Sigmoid colon (tissue), 6 donors: ENCODE measurements at regions not wholly inside any gene's neighbourhood (a gene's known extent, or its start where the extent isn't known, plus 50 kb on each side); places are given as distances from the start of the nearest gene placed in this dataset.
"Not testable (repeated sequence)": the region's sequence is repeated elsewhere in the genome, so short reads cannot be mapped to it uniquely, and the experiment has no call there.

Source experiments
- DNase-seq: peaks from one replicate; pipeline ENCODE4 v3.0.0-alpha.2; 2019
- H3K27ac ChIP-seq, 4 donors: fragments of 200-600 bp; sonication (generic); one replicate each; pipeline ENCODE4 v1.5.1; 2016 to 2019; ENCODE audit warnings: mild to moderate bottlenecking in 1 of 4
- H3K27me3 ChIP-seq, 3 donors: fragments of 200-600 bp; sonication (generic); one replicate each; pipeline ENCODE4 v1.5.1; 2019; ENCODE audit warnings: mild to moderate bottlenecking in 1 of 3
- H3K36me3 ChIP-seq, 4 donors: fragments of 200-600 bp; sonication (generic); one replicate each; pipeline ENCODE4 v1.5.1; 2016 to 2019
- H3K4me1 ChIP-seq, 4 donors: fragments of 200-600 bp; sonication (generic); one replicate each; pipeline ENCODE4 v1.5.1; 2017 to 2019
- H3K4me3 ChIP-seq, 4 donors: fragments of 200-600 bp; sonication (generic); one replicate each; pipeline ENCODE4 v1.5.1; 2017 to 2019; ENCODE audit warnings: mild to moderate bottlenecking in 2 of 4, moderate library complexity in 1 of 4
- H3K9me3 ChIP-seq, 4 donors: fragments of 200-600 bp in 3 of 4; sonication (generic) in 3 of 4; one replicate each; pipeline versions ENCODE4 v1.5.1 to v1.6.1; 2013 to 2019
- CTCF ChIP-seq, 4 experiments: fragments of 450-650 bp in 3 of 4; fragments of 200-600 bp in 1 of 4; IDR thresholded peaks; one replicate each; pipeline ENCODE4 v1.5.1; 2016 to 2019; ENCODE audit warnings: antibody characterized with exemption in 4 of 4, mild to moderate bottlenecking in 3 of 4, moderate library complexity in 2 of 4
- POLR2A ChIP-seq, 2 donors: fragments of 450-650 bp; IDR thresholded peaks; one replicate each; pipeline ENCODE4 v1.6.1; 2016; ENCODE audit warnings: antibody characterized with exemption in 2 of 2, mild to moderate bottlenecking in 2 of 2, moderate library complexity in 2 of 2
- WGBS, 2 donors: extraction: QIAGEN DNeasy Blood & Tissue Kit; methylation state at CpG; one replicate each; pipeline ENCODE4 v1.1.7; 2013; 5-methylcytosine and 5-hydroxymethylcytosine counted together
- intact Hi-C: fragments of 100-400 bp; cut with DNase I; formaldehyde crosslinking; loops from one replicate; pipeline ENCODE4 v1.15.1; 2023
- donor health status: healthy with polysubstance abuse.
- donor health status: healthy.

GRCh38 chr6:55931101-55931500 is 55.7 kb upstream of the BMP5 start:
- TF ChIP-seq POLR2A (IDR thresholded peaks at IDR 0.05) (no peak), CTCF (IDR thresholded peaks at IDR 0.05) (no peak)
- H3K36me3 ChIP-seq, result no peaks in the 10 kb centered on the region
- 57 to 66% methylated on average over 3 of the region's 3 CpGs for WGBS, 2 donors
- no peaks in the 10 kb centered on the region for H3K27me3 ChIP-seq
- no peak for DNase-seq
- no peaks in the 10 kb centered on the region for H3K4me1 ChIP-seq
- H3K4me3 ChIP-seq, result no peak overlapping the region
- H3K27ac ChIP-seq, result no peak overlapping the region
- intact Hi-C loops, result no loop called here
- no peaks in the 10 kb centered on the region for H3K9me3 ChIP-seq

- DNase-seq, intact Hi-C loops, H3K27me3 ChIP-seq: not testable (repeated sequence)
Measured at GRCh38 chr6:55927713-55928112, 52.3 kb upstream of the BMP5 start.

GRCh38 chr6:55925292-55925691 is 49.9 kb upstream of the BMP5 start:
- no peak overlapping the region for H3K27ac ChIP-seq
- H3K27me3 ChIP-seq, result no peaks in the 10 kb centered on the region
- no peaks in the 10 kb centered on the region for H3K36me3 ChIP-seq
- no peaks in the 10 kb centered on the region for H3K4me1 ChIP-seq
- no peaks in the 10 kb centered on the region for H3K9me3 ChIP-seq
- DNase-seq, result no peak
- intact Hi-C loops, result no loop called here
- H3K4me3 ChIP-seq, result no peak overlapping the region
- 78 to 90% methylated on average over 1 of the region's 1 CpG for WGBS, 2 donors
- TF ChIP-seq POLR2A (IDR thresholded peaks at IDR 0.05), result no peak

More at GRCh38 chr6:55927713-55928112, 52.3 kb upstream of the BMP5 start:
- H3K4me1 ChIP-seq, H3K9me3 ChIP-seq, H3K36me3 ChIP-seq, H3K4me3 ChIP-seq, H3K27ac ChIP-seq: not testable (repeated sequence)
- 52 to 79% methylated on average over 2 of the region's 2 CpGs for whole genome bisulfite sequencing, 2 donors
